ENCODE measurements at regions not wholly inside any gene's neighbourhood (a gene's known extent, or its start where the extent isn't known, plus 50 kb on each side); places are given as distances from the start of the nearest gene placed in this dataset.

- no peak overlapping the region for H3K4me3 ChIP-seq (ENCODE audit: low read depth, low read length)
- H3K36me3 ChIP-seq (ENCODE audit: control insufficient read depth, insufficient read depth, low read length), result no peaks in the 10 kb centered on the region
- FAIRE-seq (no peak), DNase-seq (ENCODE audit: low read depth) (no peak)
- TF ChIP-seq CTCF (IDR thresholded peaks at IDR 0.05; ENCODE audit: insufficient read depth, low read length, severe bottlenecking), result no peak
- no peaks in the 10 kb centered on the region for H3K27me3 ChIP-seq (ENCODE audit: control insufficient read depth, insufficient read depth, low read length)
Observed at GRCh38 chr5:57394421-57395210, 88.0 kb downstream of the ACTBL2 start.

GRCh38 chr5:57386958-57387357 lies 95.7 kb downstream of the ACTBL2 start:
- FAIRE-seq (no peak), DNase-seq (ENCODE audit: low read depth) (peak; percentile 36)
- Histone ChIP-seq H3K4me3 (ENCODE audit: low read depth, low read length) (no peak overlapping the region), H3K27me3 (ENCODE audit: control insufficient read depth, insufficient read depth, low read length) (no peaks in the 10 kb centered on the region), H3K36me3 (ENCODE audit: control insufficient read depth, insufficient read depth, low read length) (no peaks in the 10 kb centered on the region)
- TF ChIP-seq CTCF (IDR thresholded peaks at IDR 0.05; ENCODE audit: insufficient read depth, low read length, severe bottlenecking), result no peak

GRCh38 chr5:57383093-57383861 lies 99.3 kb downstream of the ACTBL2 start:
- DNase-seq (ENCODE audit: low read depth) (peak; percentile 91), FAIRE-seq (no peak)
- peak; percentile 56 for TF ChIP-seq CTCF (IDR thresholded peaks at IDR 0.05; ENCODE audit: insufficient read depth, low read length, severe bottlenecking)
- no peak overlapping the region for H3K4me3 ChIP-seq (ENCODE audit: low read depth, low read length)
- no peaks in the 10 kb centered on the region for H3K27me3 ChIP-seq (ENCODE audit: control insufficient read depth, insufficient read depth, low read length)
- H3K36me3 ChIP-seq (ENCODE audit: control insufficient read depth, insufficient read depth, low read length), result no peaks in the 10 kb centered on the region

GRCh38 chr5:57382655-57383054 lies 100.0 kb downstream of the ACTBL2 start:
- TF ChIP-seq CTCF (IDR thresholded peaks at IDR 0.05; ENCODE audit: insufficient read depth, low read length, severe bottlenecking), result no peak
- Histone ChIP-seq H3K4me3 (ENCODE audit: low read depth, low read length) (no peak overlapping the region), H3K36me3 (ENCODE audit: control insufficient read depth, insufficient read depth, low read length) (no peaks in the 10 kb centered on the region), H3K27me3 (ENCODE audit: control insufficient read depth, insufficient read depth, low read length) (no peaks in the 10 kb centered on the region)
- FAIRE-seq (no peak), DNase-seq (ENCODE audit: low read depth) (no peak)

GRCh38 chr5:57370376-57370775 lies 112.2 kb downstream of the ACTBL2 start:
- no peak for TF ChIP-seq CTCF (IDR thresholded peaks at IDR 0.05; ENCODE audit: insufficient read depth, low read length, severe bottlenecking)
- H3K27me3 ChIP-seq (ENCODE audit: control insufficient read depth, insufficient read depth, low read length), result no peaks in the 10 kb centered on the region
- no peak for FAIRE-seq
- H3K4me3 ChIP-seq (ENCODE audit: low read depth, low read length), result no peak overlapping the region
- H3K36me3 ChIP-seq (ENCODE audit: control insufficient read depth, insufficient read depth, low read length), result no peaks in the 10 kb centered on the region
- DNase-seq (ENCODE audit: low read depth), result peak; percentile 27

All from bronchial epithelial cell (primary cell).